Activated CD8-positive, alpha-beta T cell treated with anti-CD3 and anti-CD28 coated beads, Interleukin-2, amount 10 ng/mL, durations not matched to agents 7 days and 5 days (primary cell): ENCODE measurements at regions not wholly inside any gene's neighbourhood (a gene's known extent, or its start where the extent isn't known, plus 50 kb on each side); places are given as distances from the start of the nearest gene placed in this dataset.
A peak's percentile ranks its signal among the peaks of the same experiment; 100 is the strongest.

Experiments
- ATAC-seq: fragments of 150-1000 bp; cut with Tn5 transposase; one replicate; pipeline ENCODE4 v1.10.0; 2021; ENCODE audit warnings: moderate library complexity
- CTCF ChIA-PET: fragments of 350-600 bp; sonication (Branson Sonifier 250); formaldehyde crosslinking; loops from one replicate; lab custom pipeline; 2021; ENCODE audit warnings: antibody characterized with exemption; lab: Charles Lee
- POLR2A ChIA-PET: fragments of 350-600 bp; sonication (Branson Sonifier 250); formaldehyde crosslinking; loops from one replicate; lab custom pipeline; 2021; ENCODE audit warnings: antibody characterized with exemption; lab: Charles Lee
- DNase-seq: peaks from one replicate; pipeline ENCODE4 v3.0.0-alpha.2; 2020
- H3K27ac Mint-ChIP-seq: one replicate; pipeline ENCODE4 v1.8.0; 2021; ENCODE audit warnings: mild to moderate bottlenecking, mixed read lengths
- H3K27me3 Mint-ChIP-seq: one replicate; pipeline ENCODE4 v1.8.0; 2021; ENCODE audit warnings: low read depth, mixed read lengths
- H3K36me3 Mint-ChIP-seq: one replicate; pipeline ENCODE4 v1.8.0; 2021; ENCODE audit warnings: low read depth, mixed read lengths
- H3K4me1 Mint-ChIP-seq: one replicate; pipeline ENCODE4 v1.8.0; 2021; ENCODE audit warnings: low read depth, mixed read lengths
- H3K4me3 Mint-ChIP-seq: one replicate; pipeline ENCODE4 v1.8.0; 2021; ENCODE audit warnings: mild to moderate bottlenecking, mixed read lengths
- H3K9me3 Mint-ChIP-seq: one replicate; pipeline ENCODE4 v1.8.0; 2022; ENCODE audit warnings: mixed read lengths; ENCODE audit not compliant: insufficient read depth

- no peak for DNase-seq
- ChIA-PET CTCF (no interaction called here), POLR2A (no interaction called here)
- H3K4me3 Mint-ChIP-seq = no peak overlapping the region
- H3K36me3 Mint-ChIP-seq = peaks cover 2% of the 10 kb centered on the region
- H3K9me3 Mint-ChIP-seq = no peaks in the 10 kb centered on the region
- no peak overlapping the region for H3K27ac Mint-ChIP-seq
- ATAC-seq = no peak
- peaks cover 33% of the 10 kb centered on the region for H3K4me1 Mint-ChIP-seq
- H3K27me3 Mint-ChIP-seq = no peaks in the 10 kb centered on the region
Observed at GRCh38 chr17:77001487-77001886, 133.3 kb downstream of the MGAT5B start.

DNA sequence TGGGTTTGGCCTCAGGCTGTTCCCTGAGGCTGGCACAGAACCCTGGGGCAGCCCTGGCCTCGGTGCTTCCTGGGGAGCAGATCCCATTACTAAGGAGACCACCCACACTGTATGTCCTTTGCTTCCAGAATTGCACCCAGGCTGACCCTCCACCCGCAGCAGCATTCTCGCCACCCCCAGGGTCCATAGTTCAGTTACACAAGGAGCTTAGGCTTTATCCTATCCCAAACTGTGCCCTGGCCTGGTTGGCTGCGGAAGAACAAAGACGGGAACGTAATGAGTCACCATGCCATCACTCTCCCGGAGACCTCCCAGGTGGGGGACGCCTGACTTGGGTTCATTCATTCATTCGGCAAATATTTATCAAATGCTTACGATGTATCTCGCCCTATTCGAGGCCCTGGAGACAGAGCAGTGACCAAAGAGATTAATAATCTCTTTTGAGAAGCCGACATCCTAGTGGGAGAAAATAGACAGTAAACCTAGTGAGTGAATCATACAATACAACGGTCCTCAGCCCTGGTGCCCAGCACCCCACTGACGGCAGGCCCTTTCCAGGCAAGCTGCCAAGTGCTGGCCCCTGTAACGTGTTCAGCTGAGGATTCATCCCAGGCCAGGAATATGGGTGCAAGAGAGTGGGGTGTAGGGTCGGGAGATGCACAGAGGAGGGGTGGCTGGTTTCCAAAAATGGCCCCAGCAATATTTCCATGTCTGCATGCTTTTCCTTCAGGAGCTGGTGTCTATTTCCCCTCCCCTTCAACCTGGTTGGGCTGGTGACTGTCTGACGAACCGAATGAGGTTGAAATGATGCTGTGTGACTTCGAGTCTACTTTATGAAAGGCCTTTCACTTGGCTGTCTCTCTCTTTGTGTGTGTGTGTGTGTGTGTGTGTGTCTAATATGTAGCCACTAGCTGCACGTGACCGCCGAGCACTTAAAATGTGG, 134.2 kb downstream of the MGAT5B start:
- ATAC-seq = no peak
- Mint-ChIP-seq H3K4me1 (peaks cover 24% of the 10 kb centered on the region), H3K9me3 (no peaks in the 10 kb centered on the region), H3K27me3 (no peaks in the 10 kb centered on the region), H3K36me3 (no peaks in the 10 kb centered on the region), H3K4me3 (no peak overlapping the region), H3K27ac (no peak overlapping the region)
- ChIA-PET POLR2A (no interaction called here), CTCF (no interaction called here)
- no peak for DNase-seq

DNA sequence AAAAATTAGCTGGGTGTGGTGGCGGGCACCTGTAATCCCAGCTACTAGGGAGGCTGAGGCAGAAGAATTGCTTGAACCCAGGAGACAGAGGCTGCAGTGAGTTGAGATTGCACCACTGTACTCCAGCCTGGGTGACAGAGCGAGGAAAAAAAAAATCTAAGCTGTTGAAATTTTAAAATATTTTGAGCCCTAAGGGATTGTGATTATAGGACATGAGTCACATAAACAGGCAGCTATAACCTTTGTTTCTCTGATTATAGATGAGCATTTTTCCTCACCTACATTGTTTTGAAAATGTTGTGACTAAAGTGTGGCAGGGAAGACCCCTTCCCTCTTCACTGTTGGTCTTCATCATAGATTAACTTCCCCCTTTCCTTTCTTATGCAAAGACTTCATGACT, 135.5 kb downstream of the MGAT5B start:
- Mint-ChIP-seq H3K27ac (no peak overlapping the region), H3K27me3 (peaks cover 4% of the 10 kb centered on the region), H3K4me3 (no peak overlapping the region), H3K9me3 (no peaks in the 10 kb centered on the region), H3K36me3 (no peaks in the 10 kb centered on the region), H3K4me1 (peaks cover 11% of the 10 kb centered on the region)
- CTCF ChIA-PET = interaction anchor here (1.0 to 1.8 kb wide), 2 partner anchors 53 to 132 kb away, joined by 3 to 5 read pairs; no protein-coding TSS in a partner anchor
- ATAC-seq (no peak), DNase-seq (no peak)
- POLR2A ChIA-PET = no interaction called here

DNA sequence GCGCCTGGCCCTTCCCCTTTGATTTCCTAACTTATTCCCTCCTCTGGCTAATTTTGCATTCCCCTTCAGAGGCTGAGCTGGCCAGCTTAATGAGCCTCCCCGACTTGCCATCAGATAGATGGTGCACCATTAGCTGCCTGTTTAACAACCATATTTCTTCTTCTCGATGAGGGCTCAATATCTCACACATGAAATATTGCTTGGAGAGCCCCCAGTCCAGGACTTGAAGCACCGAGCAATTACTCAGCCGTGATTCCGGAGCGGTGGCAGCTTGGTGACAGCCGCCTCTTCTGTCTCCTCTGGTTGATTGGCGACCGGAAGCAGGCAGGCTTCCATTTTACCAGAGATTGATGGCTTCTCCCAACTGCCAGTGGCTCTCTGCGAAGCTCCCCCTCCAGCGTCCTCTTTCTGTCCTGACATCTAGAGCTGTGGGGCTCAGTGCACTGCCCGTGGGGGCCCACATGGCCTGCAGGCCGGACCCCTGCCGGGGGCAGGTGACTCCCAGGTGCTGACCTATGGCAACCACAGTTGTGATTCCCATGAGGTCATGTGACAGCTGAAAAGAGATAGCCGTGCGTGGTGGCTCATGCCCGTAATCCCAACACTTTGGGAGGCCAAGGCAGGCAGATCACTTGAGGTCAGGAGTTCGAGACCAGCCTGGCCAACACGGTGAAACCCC, 133.7 kb upstream of the SEC14L1 start:
- H3K4me1 Mint-ChIP-seq = no peaks in the 10 kb centered on the region

DNA sequence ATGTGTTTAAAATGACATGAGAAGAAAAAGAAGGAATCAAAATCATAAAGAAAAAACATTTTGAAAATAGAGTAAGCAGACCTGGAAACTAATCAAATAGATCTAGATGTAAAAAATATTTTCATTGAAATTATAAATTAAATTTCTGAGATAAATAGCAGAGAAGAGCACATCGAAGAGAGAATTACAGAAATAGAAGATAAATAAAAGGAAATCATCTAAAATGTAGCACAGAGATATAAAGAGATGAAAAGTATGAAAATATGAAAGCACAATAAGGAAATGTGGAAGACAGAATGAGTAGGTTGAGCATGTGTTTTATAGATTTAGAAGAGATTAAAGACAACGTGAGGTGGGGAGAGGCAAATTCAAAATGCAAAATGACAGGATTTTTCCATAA, 130.9 kb upstream of the SEC14L1 start:
- peaks cover 14% of the 10 kb centered on the region for H3K27me3 Mint-ChIP-seq
- ChIA-PET CTCF (interaction anchor here (6.5 kb wide), 1 partner anchor 47 kb away, joined by 52 read pairs; no protein-coding TSS in a partner anchor), POLR2A (no interaction called here)
- H3K4me1 Mint-ChIP-seq = no peaks in the 10 kb centered on the region
- H3K9me3 Mint-ChIP-seq = peaks cover 4% of the 10 kb centered on the region
- no peak overlapping the region for H3K27ac Mint-ChIP-seq
- no peak overlapping the region for H3K4me3 Mint-ChIP-seq
- no peak for DNase-seq
- no peak for ATAC-seq
- H3K36me3 Mint-ChIP-seq = peaks cover 4% of the 10 kb centered on the region

More for the DNA sequence above, 133.7 kb upstream of the SEC14L1 start:
- Mint-ChIP-seq H3K36me3 (peaks cover 4% of the 10 kb centered on the region), H3K9me3 (peaks cover 4% of the 10 kb centered on the region), H3K27me3 (peaks cover 10% of the 10 kb centered on the region), H3K27ac (no peak overlapping the region), H3K4me3 (no peak overlapping the region)
- ATAC-seq (no peak), DNase-seq (no peak)
- POLR2A ChIA-PET = no interaction called here
- CTCF ChIA-PET = interaction anchor here (2.5 to 6.5 kb wide), 2 partner anchors 50 to 139 kb away, joined by 11 to 52 read pairs; partner anchors contain the start of gene MGAT5B

DNA sequence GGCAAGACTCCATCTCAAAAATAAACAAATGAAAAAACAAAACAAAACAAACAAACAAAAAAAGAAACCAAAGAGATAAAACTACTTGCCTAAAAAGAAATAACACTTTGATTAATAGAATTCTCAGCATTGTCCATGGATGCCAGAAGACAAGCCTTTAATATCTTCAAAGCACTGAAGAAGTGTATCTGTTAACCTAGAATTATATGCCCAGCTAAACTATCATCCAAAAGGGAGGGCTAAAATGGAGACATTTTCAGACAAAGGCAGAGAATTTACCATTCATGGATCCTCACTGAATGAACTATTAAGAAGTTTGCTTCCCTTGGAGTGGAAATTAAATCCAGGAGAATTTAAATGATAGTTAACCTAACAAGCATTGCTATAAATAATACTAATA, 130.1 kb upstream of the SEC14L1 start:
- H3K36me3 Mint-ChIP-seq = peaks cover 4% of the 10 kb centered on the region
- DNase-seq = no peak
- no peak overlapping the region for H3K4me3 Mint-ChIP-seq
- no peak for ATAC-seq
- peaks cover 4% of the 10 kb centered on the region for H3K9me3 Mint-ChIP-seq
- no peaks in the 10 kb centered on the region for H3K4me1 Mint-ChIP-seq
- ChIA-PET CTCF (interaction anchor here (2.3 to 6.5 kb wide), 2 partner anchors 11 to 46 kb away, joined by 7 to 52 read pairs; no protein-coding TSS in a partner anchor), POLR2A (no interaction called here)
- no peak overlapping the region for H3K27ac Mint-ChIP-seq
- peaks cover 14% of the 10 kb centered on the region for H3K27me3 Mint-ChIP-seq

- no peak for ATAC-seq
- H3K36me3 Mint-ChIP-seq = peaks cover 4% of the 10 kb centered on the region
- CTCF ChIA-PET = interaction anchor here (0.7 to 6.5 kb wide), 9 partner anchors 10 to 143 kb away, joined by 3 to 52 read pairs (median 5); partner anchors contain the start of gene MGAT5B
- no peak overlapping the region for H3K4me3 Mint-ChIP-seq
- peaks cover 4% of the 10 kb centered on the region for H3K9me3 Mint-ChIP-seq
- H3K27ac Mint-ChIP-seq = no peak overlapping the region
- H3K4me1 Mint-ChIP-seq = no peaks in the 10 kb centered on the region
- POLR2A ChIA-PET = no interaction called here
- peaks cover 14% of the 10 kb centered on the region for H3K27me3 Mint-ChIP-seq
- peak; percentile 75 for DNase-seq
Observed at GRCh38 chr17:77011173-77012011, 129.4 kb upstream of the SEC14L1 start.

- Mint-ChIP-seq H3K9me3 (no peaks in the 10 kb centered on the region), H3K36me3 (no peaks in the 10 kb centered on the region), H3K4me3 (no peak overlapping the region), H3K4me1 (no peaks in the 10 kb centered on the region), H3K27ac (no peak overlapping the region), H3K27me3 (peaks cover under 1% of the 10 kb centered on the region)
- POLR2A ChIA-PET = no interaction called here
- CTCF ChIA-PET = no interaction called here
- ATAC-seq = no peak
- no peak for DNase-seq
Observed at GRCh38 chr17:77018504-77018903, 122.3 kb upstream of the SEC14L1 start.

DNA sequence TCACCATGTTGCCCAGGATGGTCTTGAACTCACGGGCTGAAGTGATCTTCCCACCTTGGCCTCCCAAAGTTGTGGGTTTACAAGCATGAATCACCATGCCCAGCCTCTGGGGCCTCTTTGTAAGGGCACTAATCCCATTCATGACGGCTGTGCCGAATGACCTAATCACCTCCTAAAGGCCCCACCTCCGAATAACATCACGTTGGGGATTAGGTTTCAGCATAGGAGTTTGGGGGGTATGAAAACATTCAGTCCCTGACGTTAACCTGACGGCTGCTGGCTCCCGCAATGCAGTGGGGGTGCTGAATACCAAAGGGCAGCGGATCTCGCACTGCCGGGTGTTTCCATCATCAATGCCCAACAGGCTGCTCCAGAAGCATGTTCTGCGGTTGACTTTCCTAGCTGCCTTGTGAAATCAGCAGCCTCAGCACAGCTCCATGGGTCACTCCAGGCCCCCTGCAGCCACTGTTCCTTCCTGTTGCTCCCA, 120.8 kb upstream of the SEC14L1 start:
- H3K36me3 Mint-ChIP-seq = no peaks in the 10 kb centered on the region
- H3K4me1 Mint-ChIP-seq = no peaks in the 10 kb centered on the region
- no peak overlapping the region for H3K4me3 Mint-ChIP-seq
- ChIA-PET POLR2A (no interaction called here), CTCF (interaction anchor here (1.8 kb wide), 1 partner anchor 36 kb away, joined by 6 read pairs; no protein-coding TSS in a partner anchor)
- ATAC-seq = no peak
- DNase-seq = no peak
- no peaks in the 10 kb centered on the region for H3K9me3 Mint-ChIP-seq
- no peaks in the 10 kb centered on the region for H3K27me3 Mint-ChIP-seq
- no peak overlapping the region for H3K27ac Mint-ChIP-seq

DNA sequence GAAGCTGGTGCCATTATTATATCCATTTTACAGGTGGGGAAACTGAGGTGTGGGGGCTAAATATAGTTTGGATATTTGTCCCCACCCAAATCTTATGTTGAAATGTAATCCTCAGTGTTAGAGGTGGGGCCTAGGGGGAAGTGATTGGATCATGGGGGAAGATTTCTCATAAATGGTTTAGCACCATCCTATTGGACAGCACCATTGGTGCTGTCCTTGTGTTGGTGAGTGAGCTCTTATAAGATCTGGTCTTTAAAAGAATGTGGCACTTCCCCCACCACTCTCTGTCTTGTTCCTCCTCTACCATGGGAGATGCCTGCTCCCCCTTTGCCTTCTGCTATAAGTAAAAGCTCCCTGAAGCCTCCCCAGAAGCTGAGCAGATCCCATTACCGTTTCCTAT, 119.8 kb upstream of the SEC14L1 start:
- H3K27me3 Mint-ChIP-seq = no peaks in the 10 kb centered on the region
- no peak overlapping the region for H3K27ac Mint-ChIP-seq
- no peaks in the 10 kb centered on the region for H3K36me3 Mint-ChIP-seq
- no peak overlapping the region for H3K4me3 Mint-ChIP-seq
- H3K4me1 Mint-ChIP-seq = no peaks in the 10 kb centered on the region
- ChIA-PET POLR2A (no interaction called here), CTCF (interaction anchor here (1.8 to 2.3 kb wide), 2 partner anchors 9 to 35 kb away, joined by 6 to 7 read pairs; no protein-coding TSS in a partner anchor)
- ATAC-seq = no peak
- DNase-seq = no peak
- H3K9me3 Mint-ChIP-seq = no peaks in the 10 kb centered on the region

DNA sequence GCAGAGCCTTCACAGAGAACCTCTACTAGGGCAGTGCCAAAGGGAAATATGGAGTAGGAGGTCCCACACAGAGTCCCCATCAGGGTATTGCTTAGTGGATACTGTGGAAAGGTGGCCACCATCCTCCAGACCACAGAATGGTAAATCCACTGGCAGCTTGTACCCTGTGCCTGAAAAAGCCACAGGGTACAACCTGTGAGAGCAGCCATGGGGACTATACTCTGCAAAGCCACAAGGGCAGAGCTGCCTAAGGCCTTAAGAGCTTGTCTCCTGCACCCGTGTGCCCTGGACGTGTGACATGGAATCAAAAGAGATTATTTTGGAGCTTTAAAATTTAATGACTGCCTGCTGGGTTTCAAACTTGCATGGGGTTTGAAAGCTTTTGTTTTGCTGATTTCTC, 118.0 kb upstream of the SEC14L1 start:
- Mint-ChIP-seq H3K4me1 (peaks cover 2% of the 10 kb centered on the region), H3K4me3 (no peak overlapping the region), H3K36me3 (no peaks in the 10 kb centered on the region), H3K9me3 (peaks cover 7% of the 10 kb centered on the region), H3K27ac (no peak overlapping the region), H3K27me3 (no peaks in the 10 kb centered on the region)
- ChIA-PET CTCF (interaction anchor here (1.0 to 2.3 kb wide), 3 partner anchors 11 to 54 kb away, joined by 3 to 7 read pairs (median 6); no protein-coding TSS in a partner anchor), POLR2A (no interaction called here)
- no peak for DNase-seq
- no peak for ATAC-seq
